Heart right ventricle (tissue), 16 donors: ENCODE measurements at regions not wholly inside any gene's neighbourhood (a gene's known extent, or its start where the extent isn't known, plus 50 kb on each side); places are given as distances from the start of the nearest gene placed in this dataset.

Experiments
- ATAC-seq, 8 donors: fragments of 200-7000 bp; cut with Tn5 transposase; one replicate each; pipeline ENCODE4 v1.9.1; 2020; ENCODE audit warnings: mild to moderate bottlenecking in 8 of 8, moderate library complexity in 8 of 8, moderate number of reproducible peaks in 1 of 8
- DNase-seq, 2 donors: peaks; one replicate each; pipeline ENCODE4 v3.0.0-alpha.2; 2020
- H3K27ac ChIP-seq, 10 donors: fragments of 200-600 bp; sonication (generic) in 2 of 10; one replicate each; pipeline versions ENCODE4 v1.5.0 to v1.8.0; 2020 to 2022; ENCODE audit warnings: mild to moderate bottlenecking in 3 of 10
- H3K27me3 ChIP-seq, 7 donors: fragments of 200-600 bp; one replicate each; pipeline ENCODE4 v1.8.0; 2021 to 2022; ENCODE audit warnings: mild to moderate bottlenecking in 2 of 7
- H3K36me3 ChIP-seq, 9 donors: fragments of 200-600 bp; sonication (generic) in 1 of 9; one replicate each; pipeline versions ENCODE4 v1.5.0 to v1.8.0; 2020 to 2022; ENCODE audit warnings: mild to moderate bottlenecking in 2 of 9
- H3K4me1 ChIP-seq, 9 donors: fragments of 200-600 bp; sonication (generic) in 1 of 9; one replicate each; pipeline versions ENCODE4 v1.5.0 to v1.8.0; 2020 to 2022; ENCODE audit warnings: mild to moderate bottlenecking in 4 of 9
- H3K4me3 ChIP-seq, 10 donors: fragments of 200-600 bp; sonication (generic) in 2 of 10; one replicate each; pipeline versions ENCODE4 v1.5.0 to v1.8.0; 2020 to 2022; ENCODE audit warnings: mild to moderate bottlenecking in 7 of 10, moderate library complexity in 2 of 10
- H3K9me3 ChIP-seq, 11 donors: fragments of 200-600 bp in 10 of 11; sonication (generic) in 2 of 11; one replicate each; pipeline versions ENCODE4 v1.5.0 to v1.8.0; 2013 to 2022; ENCODE audit warnings: mild to moderate bottlenecking in 2 of 11, control low read depth in 1 of 11, moderate library complexity in 1 of 11
- WGBS, 2 donors: extraction: QIAGEN DNeasy Blood & Tissue Kit; methylation state at CpG; one replicate each; pipeline ENCODE4 v1.1.7; 2013; ENCODE audit warnings: inconsistent platforms in 1 of 2; 5-methylcytosine and 5-hydroxymethylcytosine counted together
- intact Hi-C, 10 donors: fragments of 100-400 bp; cut with DNase I; formaldehyde crosslinking; loops; one replicate each; pipeline versions ENCODE4 v1.11.1 to v1.14.2; 2022
- TF ChIP-seq, protein P1 (sequence below), 9 donors: fragments of 200-600 bp; sonication (generic) in 2 of 9; IDR thresholded peaks; one replicate each; pipeline versions ENCODE4 v1.5.0 to v1.8.0; 2021 to 2022; ENCODE audit warnings: antibody characterized with exemption in 9 of 9, mild to moderate bottlenecking in 5 of 9, moderate library complexity in 1 of 9
- donor health status: Arrhythmogenic right ventricular cardiomyopathy.
- donor health status: ischemic (EF 13 %, LVEDD 7.1; RV severe dilation, severe dysfunction).
- donor health status: healthy with polysubstance abuse.
- donor health status: DM: no; HTN: yes; CAD: no.
- donor health status: DM: no; HTN: no; CAD: no.
- donor health status: ischemic (EF 25% LVEDD 6.9; RV normal size, moderate dysfunction).
- donor health status: ischemic (EF 25% LVEDD 5.7; RV mildly dilated, moderate dysfunction).
- donor health status: healthy.
- donor health status: DM: yes; HTN: yes; CAD: no.
- donor health status: Ischemic cardiomyopathy.
- donor health status: ischemic (EF 35%, LVEDD 5.7; RV mildly dilated, moderate dysfunction).
- donor health status: nonischemic (EF 11% LVEDD 7.7; RV severe dilation, severe dysfunction).
- donor health status: DM: yes; HTN: yes; CAD: no.
- donor health status: PGD.
- donor health status: ischemic (EF 29% LVEDD 5.4; RV normal size, mild dysfunction).
- donor health status: nonischemic (EF 23%, LVEDD 6.1; RV moderate dilation, normal function).

DNA sequence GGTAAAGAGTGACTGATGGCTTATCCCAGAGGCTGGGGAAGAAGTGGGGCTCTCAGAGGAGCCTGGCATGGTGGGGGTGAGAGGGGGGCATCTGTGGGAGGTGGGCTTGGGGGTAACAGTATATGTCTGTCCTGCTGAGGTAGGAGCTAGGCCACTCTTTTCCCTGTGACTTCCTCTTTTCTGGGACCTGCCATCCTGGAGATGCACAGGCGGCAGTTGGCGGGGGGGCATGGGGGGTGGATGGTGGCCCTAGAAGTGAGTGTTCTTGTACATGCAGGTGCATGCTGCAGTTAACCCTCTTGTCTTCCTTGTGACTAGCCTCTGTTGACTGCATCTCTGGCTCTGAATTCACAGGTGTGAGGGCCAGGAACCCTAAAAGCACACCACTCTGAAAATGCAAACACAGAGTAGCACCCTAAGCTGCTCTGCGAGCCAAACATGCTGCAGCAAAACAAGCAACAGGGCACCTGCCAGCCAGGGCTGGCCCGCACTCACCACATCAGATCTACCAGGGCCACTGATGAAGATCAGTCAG is 123.8 kb upstream of the SHB start:
- 70 to 89% methylated on average over 3 to 4 of the region's 4 CpGs for WGBS, 2 donors
- no peak for DNase-seq
- Histone ChIP-seq H3K27ac (no peak overlapping the region), H3K4me1 (no peaks in the 10 kb centered on the region), H3K27me3 (peaks cover 0 to 2% (median 0%) of the 10 kb centered on the region in 7 donors), H3K4me3 (no peak overlapping the region), H3K36me3 (no peaks in the 10 kb centered on the region), H3K9me3 (peaks cover 0 to 3% (median 0%) of the 10 kb centered on the region in 11 donors)
- no peak for ATAC-seq
- TF ChIP-seq, protein P1, sequence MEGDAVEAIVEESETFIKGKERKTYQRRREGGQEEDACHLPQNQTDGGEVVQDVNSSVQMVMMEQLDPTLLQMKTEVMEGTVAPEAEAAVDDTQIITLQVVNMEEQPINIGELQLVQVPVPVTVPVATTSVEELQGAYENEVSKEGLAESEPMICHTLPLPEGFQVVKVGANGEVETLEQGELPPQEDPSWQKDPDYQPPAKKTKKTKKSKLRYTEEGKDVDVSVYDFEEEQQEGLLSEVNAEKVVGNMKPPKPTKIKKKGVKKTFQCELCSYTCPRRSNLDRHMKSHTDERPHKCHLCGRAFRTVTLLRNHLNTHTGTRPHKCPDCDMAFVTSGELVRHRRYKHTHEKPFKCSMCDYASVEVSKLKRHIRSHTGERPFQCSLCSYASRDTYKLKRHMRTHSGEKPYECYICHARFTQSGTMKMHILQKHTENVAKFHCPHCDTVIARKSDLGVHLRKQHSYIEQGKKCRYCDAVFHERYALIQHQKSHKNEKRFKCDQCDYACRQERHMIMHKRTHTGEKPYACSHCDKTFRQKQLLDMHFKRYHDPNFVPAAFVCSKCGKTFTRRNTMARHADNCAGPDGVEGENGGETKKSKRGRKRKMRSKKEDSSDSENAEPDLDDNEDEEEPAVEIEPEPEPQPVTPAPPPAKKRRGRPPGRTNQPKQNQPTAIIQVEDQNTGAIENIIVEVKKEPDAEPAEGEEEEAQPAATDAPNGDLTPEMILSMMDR (IDR thresholded peaks at IDR 0.05) = no peak
- intact Hi-C loops = no loop called here

DNA sequence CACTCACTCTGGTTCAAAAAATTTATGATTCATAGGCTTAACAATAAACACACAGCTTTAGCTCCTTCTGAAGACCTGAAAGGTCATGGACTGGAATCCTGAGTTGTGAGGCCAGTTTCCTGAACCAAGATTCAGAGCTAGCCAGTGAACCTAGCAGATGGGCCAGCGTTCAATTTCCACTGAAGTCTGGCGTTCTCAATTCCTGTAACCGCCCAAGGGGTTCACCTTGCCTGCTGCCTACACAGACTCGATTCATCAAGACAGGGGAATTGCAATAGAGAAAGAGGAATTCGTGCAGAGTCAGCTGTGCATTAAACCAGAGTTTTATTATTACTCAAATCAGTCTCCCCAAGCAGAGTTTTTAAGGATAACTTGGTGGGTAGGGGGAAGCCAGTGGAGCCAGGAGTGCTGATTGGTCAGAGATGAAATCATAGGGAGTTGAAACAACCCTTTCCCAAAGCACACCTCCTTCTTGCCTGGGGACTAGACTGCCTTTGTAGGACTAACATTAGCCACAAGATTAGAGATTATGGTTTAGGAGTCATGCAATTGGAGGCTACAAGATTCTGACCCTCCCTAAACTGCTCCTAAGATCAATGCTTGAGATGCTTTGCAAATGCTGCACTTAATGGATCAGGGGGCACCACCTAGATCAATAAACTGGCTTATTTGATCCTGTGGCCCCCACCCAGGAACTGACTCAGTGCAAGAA is 117.5 kb upstream of the SHB start:
- H3K4me1 ChIP-seq = no peaks in the 10 kb centered on the region
- no peak for DNase-seq
- WGBS, 2 donors = 73 to 78% methylated on average over 5 of the region's 5 CpGs
- H3K36me3 ChIP-seq = no peaks in the 10 kb centered on the region
- no peak overlapping the region for H3K27ac ChIP-seq
- ATAC-seq = no peak
- H3K9me3 ChIP-seq = peaks cover 0 to 3% (median 0%) of the 10 kb centered on the region in 11 donors
- peaks cover 0 to 3% (median 0%) of the 10 kb centered on the region in 7 donors for H3K27me3 ChIP-seq
- TF ChIP-seq, protein P1 (IDR thresholded peaks at IDR 0.05) = no peak
- intact Hi-C loops = loop anchor here in 1 of 10 donors (10.0 kb wide), 1 partner anchor 52 kb away; no protein-coding TSS in a partner anchor
- no peak overlapping the region for H3K4me3 ChIP-seq

DNA sequence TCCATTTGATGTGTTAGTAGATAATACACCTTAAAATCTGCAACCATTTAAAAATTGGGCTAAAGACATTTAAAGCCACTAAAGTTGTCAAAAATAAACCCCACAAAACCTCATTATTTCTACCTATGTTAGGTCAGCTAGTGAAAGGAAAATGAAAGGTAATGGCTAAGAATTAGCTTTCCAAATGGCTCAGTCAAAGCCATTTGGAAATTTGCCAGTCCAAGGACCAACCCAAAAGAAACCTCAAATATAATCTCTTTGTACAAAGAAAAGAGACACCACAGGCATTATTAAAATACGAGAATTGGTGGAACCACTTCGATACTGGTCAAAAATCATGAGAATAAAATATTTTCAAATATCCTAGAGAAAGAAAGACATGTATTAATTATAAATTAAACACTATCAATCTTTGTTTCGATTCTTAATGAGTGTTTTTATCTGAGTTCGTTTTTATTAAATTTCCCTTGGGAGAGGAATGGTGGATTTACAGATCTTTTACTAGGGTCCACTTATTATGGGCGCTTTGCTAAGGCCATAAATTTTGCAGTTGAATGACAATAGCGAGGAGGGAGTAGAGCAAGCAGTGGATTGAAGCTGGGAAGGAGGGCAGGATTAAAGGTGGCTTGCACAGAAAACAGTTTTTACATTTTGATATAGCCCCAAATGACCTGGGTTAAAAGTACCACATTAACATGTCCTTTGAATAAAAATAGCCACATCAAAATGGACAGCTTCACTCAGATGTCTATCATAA is 116.8 kb upstream of the SHB start:
- WGBS, 2 donors = 88 to 90% methylated on average over 6 of the region's 6 CpGs
- Histone ChIP-seq H3K4me1 (no peaks in the 10 kb centered on the region), H3K27ac (no peak overlapping the region), H3K27me3 (peaks cover 0 to 3% (median 0%) of the 10 kb centered on the region in 7 donors), H3K36me3 (no peaks in the 10 kb centered on the region), H3K4me3 (no peak overlapping the region), H3K9me3 (peaks cover 0 to 3% (median 0%) of the 10 kb centered on the region in 11 donors)
- ATAC-seq (no peak), DNase-seq (no peak)
- intact Hi-C loops = loop anchor here in 1 of 10 donors (10.0 kb wide), 1 partner anchor 51 kb away; no protein-coding TSS in a partner anchor
- TF ChIP-seq, protein P1 (IDR thresholded peaks at IDR 0.05) = no peak

DNA sequence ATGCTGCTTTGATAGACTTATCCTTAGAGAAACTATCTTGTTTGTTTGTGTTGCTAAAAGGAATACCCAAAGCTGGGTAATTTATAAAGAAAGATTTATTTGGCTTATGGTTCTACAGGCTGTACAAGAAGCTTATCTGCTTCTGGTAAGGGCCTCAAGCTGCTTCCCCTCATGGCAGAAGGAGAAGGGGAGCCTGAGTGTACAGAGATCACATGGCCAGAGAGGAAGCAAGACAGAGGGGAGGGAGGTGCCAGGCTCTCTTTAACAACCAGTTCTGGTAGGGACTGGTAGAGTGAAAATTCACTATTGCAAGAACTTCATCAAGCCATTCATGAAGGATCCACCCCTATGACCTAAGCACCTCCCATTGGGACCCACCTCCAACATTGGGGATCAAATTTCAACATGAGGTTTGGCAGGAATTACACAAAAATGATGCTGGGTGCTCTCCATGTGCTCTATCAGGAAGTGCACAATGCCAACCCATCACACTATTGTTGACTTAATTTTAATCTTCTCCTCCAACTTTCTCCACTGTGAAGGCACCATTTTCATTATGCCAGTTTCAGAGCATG is 115.1 kb upstream of the SHB start:
- ATAC-seq (no peak), DNase-seq (no peak)
- H3K9me3 ChIP-seq = peaks cover 0 to 3% (median 0%) of the 10 kb centered on the region in 11 donors
- H3K4me3 ChIP-seq = no peak overlapping the region
- no peaks in the 10 kb centered on the region for H3K4me1 ChIP-seq
- H3K27ac ChIP-seq = no peak overlapping the region
- intact Hi-C loops = loop anchor here in 1 of 10 donors (10.0 kb wide), 1 partner anchor 49 kb away; no protein-coding TSS in a partner anchor
- H3K36me3 ChIP-seq = no peaks in the 10 kb centered on the region
- peaks cover 0 to 9% (median 0%) of the 10 kb centered on the region in 7 donors for H3K27me3 ChIP-seq
- TF ChIP-seq, protein P1 (IDR thresholded peaks at IDR 0.05) = no peak
